Loucy (cell line): ENCODE measurements at regions not wholly inside any gene's neighbourhood (a gene's known extent, or its start where the extent isn't known, plus 50 kb on each side); places are given as distances from the start of the nearest gene placed in this dataset.

Experiments
- CTCF ChIP-seq: fragments of 200-600 bp; sonication (generic); conservative IDR thresholded peaks from 2 replicates; pipeline ENCODE4 v1.5.1; 2014; ENCODE audit warnings: mild to moderate bottlenecking, antibody characterized with exemption, low read length
- EZH2phosphoT487 ChIP-seq: fragments of 200-600 bp; IDR thresholded peaks from 2 replicates; pipeline ENCODE4 v1.6.1; 2018; ENCODE audit warnings: antibody characterized with exemption, mild to moderate bottlenecking, moderate library complexity, borderline replicate concordance

DNA sequence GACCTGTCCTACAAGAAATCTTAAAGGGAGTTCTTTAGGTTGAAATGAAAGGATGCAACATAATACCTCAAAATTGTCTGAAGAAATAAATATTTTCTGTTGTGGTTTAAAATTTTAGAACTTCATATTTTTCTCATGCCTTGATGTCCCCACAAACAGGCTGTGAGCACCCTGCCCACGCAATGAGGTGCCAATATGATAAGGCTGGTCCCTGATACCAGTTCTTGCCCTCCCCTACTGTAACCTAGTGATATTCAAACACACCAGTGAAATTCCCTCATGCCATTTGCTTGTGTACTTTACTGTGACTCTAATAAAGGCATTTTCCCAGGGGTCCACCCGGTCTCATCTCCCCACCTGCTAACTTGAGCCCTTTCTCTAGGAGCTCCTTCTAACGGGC is 67.3 kb upstream of the SIRPG start:
- no peak for TF ChIP-seq CTCF
- no peak for TF ChIP-seq EZH2phosphoT487
